ENCODE measurements at regions not wholly inside any gene's neighbourhood (a gene's known extent, or its start where the extent isn't known, plus 50 kb on each side); places are given as distances from the start of the nearest gene placed in this dataset.

GRCh38 chr16:5622234-5622884, 524.8 kb upstream of the EEF2KMT start:
- TF ChIP-seq CTCF (optimal IDR thresholded peaks at IDR 0.05 in 1 of 3, IDR thresholded peaks at IDR 0.05 in 1 of 3, conservative IDR thresholded peaks at IDR 0.05 in 1 of 3; ENCODE audit: extremely low read depth in 1 of 3, insufficient read depth in 2 of 3, low read length in 3 of 3): no peak
- no peak for TF ChIP-seq EZH2 (IDR thresholded peaks at IDR 0.05; ENCODE audit: low read length)

All from keratinocyte (primary cell).